ENCODE measurements at regions not wholly inside any gene's neighbourhood (a gene's known extent, or its start where the extent isn't known, plus 50 kb on each side); places are given as distances from the start of the nearest gene placed in this dataset.

- Histone ChIP-seq H3K4me1 (peaks cover 0 to 20% (median 0%) of the 10 kb centered on the region in 12 donors), H3K9me3 (peaks cover 0 to 14% (median 0%) of the 10 kb centered on the region in 12 donors), H3K4me3 (no peak overlapping the region), H3K27me3 (no peaks in the 10 kb centered on the region), H3K27ac (no peak overlapping the region), H3K36me3 (no peaks in the 10 kb centered on the region)
- intact Hi-C loops (cut with DNase I), result no loop called here
- DNase-seq (no peak), ATAC-seq (no peak)
- TF ChIP-seq POLR2A (IDR thresholded peaks at IDR 0.05) (no peak), CTCF (IDR thresholded peaks at IDR 0.05) (no peak)
- 60 to 68% (median 66%) methylated on average over 3 of the region's 3 CpGs for WGBS, 4 donors
These were observed 121.7 kb upstream of the ZBED5 start for GRCh38 chr11:10979529-10979928.

GRCh38 chr11:10978198-10978597 is 120.3 kb upstream of the ZBED5 start:
- H3K4me3 ChIP-seq, result no peak overlapping the region
- WGBS, 4 donors, result 95 to 100% (median 98%) methylated on average over 1 of the region's 1 CpG
- intact Hi-C loops (cut with DNase I), result no loop called here
- no peak for ATAC-seq
- H3K27ac ChIP-seq, result no peak overlapping the region
- H3K27me3 ChIP-seq, result no peaks in the 10 kb centered on the region
- no peaks in the 10 kb centered on the region for H3K36me3 ChIP-seq
- no peak for TF ChIP-seq CTCF (IDR thresholded peaks at IDR 0.05)
- TF ChIP-seq POLR2A (IDR thresholded peaks at IDR 0.05), result no peak
- peaks cover 0 to 14% (median 0%) of the 10 kb centered on the region in 12 donors for H3K9me3 ChIP-seq
- no peak for DNase-seq
- H3K4me1 ChIP-seq, result peaks cover 0 to 20% (median 0%) of the 10 kb centered on the region in 12 donors

GRCh38 chr11:10975287-10975721 is 117.5 kb upstream of the ZBED5 start:
- Histone ChIP-seq H3K4me1 (peaks cover 0 to 16% (median 0%) of the 10 kb centered on the region in 12 donors), H3K36me3 (no peaks in the 10 kb centered on the region), H3K27ac (no peak overlapping the region), H3K4me3 (no peak overlapping the region), H3K27me3 (no peaks in the 10 kb centered on the region), H3K9me3 (peaks cover 0 to 13% (median 0%) of the 10 kb centered on the region in 12 donors)
- no peak for TF ChIP-seq CTCF (IDR thresholded peaks at IDR 0.05)
- TF ChIP-seq POLR2A (IDR thresholded peaks at IDR 0.05), result no peak
- WGBS, 4 donors, result 17 to 25% (median 20%) methylated on average over 2 of the region's 2 CpGs
- intact Hi-C loops (cut with DNase I), result no loop called here
- peak in 1 of 4 donors; percentile 45 for ATAC-seq
- DNase-seq, result no peak

GRCh38 chr11:10973416-10973815 is 115.6 kb upstream of the ZBED5 start:
- H3K27ac ChIP-seq, result peak overlapping the region in 1 of 12 donors; percentile 60
- DNase-seq (no peak), ATAC-seq (no peak)
- H3K4me3 ChIP-seq, result no peak overlapping the region
- H3K9me3 ChIP-seq, result peaks cover 0 to 8% (median 0%) of the 10 kb centered on the region in 12 donors
- intact Hi-C loops (cut with DNase I), result no loop called here
- TF ChIP-seq CTCF (IDR thresholded peaks at IDR 0.05) (no peak), POLR2A (IDR thresholded peaks at IDR 0.05) (no peak)
- H3K27me3 ChIP-seq, result no peaks in the 10 kb centered on the region
- WGBS, 4 donors, result 84 to 94% (median 85%) methylated on average over 1 of the region's 1 CpG
- no peaks in the 10 kb centered on the region for H3K36me3 ChIP-seq
- H3K4me1 ChIP-seq, result peaks cover 0 to 5% (median 0%) of the 10 kb centered on the region in 12 donors
